Right lobe of liver (tissue), 6 donors: ENCODE measurements at regions not wholly inside any gene's neighbourhood (a gene's known extent, or its start where the extent isn't known, plus 50 kb on each side); places are given as distances from the start of the nearest gene placed in this dataset.

ENCODE experiments used
- ATAC-seq, 4 donors: fragments of 200-7000 bp; cut with Tn5 transposase; one replicate each; pipeline ENCODE4 v1.9.1; 2020; ENCODE audit warnings: mild to moderate bottlenecking in 4 of 4, moderate library complexity in 4 of 4
- DNase-seq, 3 donors: peaks; one replicate each; pipeline ENCODE4 v3.0.0-alpha.2; 2020
- H3K27ac ChIP-seq, 3 donors: fragments of 200-600 bp; one replicate each; pipeline ENCODE4 v1.8.0; 2022
- H3K27me3 ChIP-seq, 2 donors: fragments of 200-600 bp; one replicate each; pipeline ENCODE4 v1.8.0; 2022
- H3K36me3 ChIP-seq, 4 donors: fragments of 200-600 bp; sonication (generic) in 1 of 4; one replicate each; pipeline versions ENCODE4 v1.5.1 to v1.8.0; 2017 to 2022; ENCODE audit warnings: control low read depth in 1 of 4
- H3K4me1 ChIP-seq, 4 donors: fragments of 200-600 bp; sonication (generic) in 1 of 4; one replicate each; pipeline versions ENCODE4 v1.5.1 to v1.8.0; 2017 to 2022; ENCODE audit warnings: control low read depth in 1 of 4
- H3K4me3 ChIP-seq, 3 donors: fragments of 200-600 bp; one replicate each; pipeline ENCODE4 v1.8.0; 2022
- H3K9me3 ChIP-seq, 4 donors: fragments of 200-600 bp; sonication (generic) in 1 of 4; one replicate each; pipeline versions ENCODE4 v1.5.1 to v1.8.0; 2017 to 2022; ENCODE audit warnings: control low read depth in 1 of 4
- CTCF ChIP-seq, 4 donors: fragments of 200-600 bp in 3 of 4; fragments of 450-650 bp in 1 of 4; IDR thresholded peaks; one replicate each; pipeline versions ENCODE4 v1.5.1 to v1.8.0; 2016 to 2022; ENCODE audit warnings: antibody characterized with exemption in 4 of 4, mild to moderate bottlenecking in 2 of 4
- POLR2A ChIP-seq: fragments of 450-650 bp; IDR thresholded peaks from one replicate; pipeline ENCODE4 v1.6.1; 2017; ENCODE audit warnings: antibody characterized with exemption, mild to moderate bottlenecking
- WGBS: methylation state at CpG from one replicate; pipeline ENCODE4 v1.1.6; 2018; ENCODE audit warnings: low coverage, low lambda C conversion rate; ENCODE audit not compliant: insufficient coverage; ENCODE audit errors: missing lambda C conversion rate; 5-methylcytosine and 5-hydroxymethylcytosine counted together
- intact Hi-C, 2 donors: fragments of 100-400 bp; cut with DNase I; formaldehyde crosslinking; loops; one replicate each; pipeline versions ENCODE4 v1.11.2 to v1.14.1; 2022
- donor health status: DM: no; HTN: yes; CAD: no.
- donor health status: DM: no; HTN: no; CAD: no.
- donor health status: DM: no; HTN: no; CAD: no.
- donor health status: DM: no; HTN: yes; CAD: no.
- donor health status: DM: no; HTN: yes; CAD: no.

DNA sequence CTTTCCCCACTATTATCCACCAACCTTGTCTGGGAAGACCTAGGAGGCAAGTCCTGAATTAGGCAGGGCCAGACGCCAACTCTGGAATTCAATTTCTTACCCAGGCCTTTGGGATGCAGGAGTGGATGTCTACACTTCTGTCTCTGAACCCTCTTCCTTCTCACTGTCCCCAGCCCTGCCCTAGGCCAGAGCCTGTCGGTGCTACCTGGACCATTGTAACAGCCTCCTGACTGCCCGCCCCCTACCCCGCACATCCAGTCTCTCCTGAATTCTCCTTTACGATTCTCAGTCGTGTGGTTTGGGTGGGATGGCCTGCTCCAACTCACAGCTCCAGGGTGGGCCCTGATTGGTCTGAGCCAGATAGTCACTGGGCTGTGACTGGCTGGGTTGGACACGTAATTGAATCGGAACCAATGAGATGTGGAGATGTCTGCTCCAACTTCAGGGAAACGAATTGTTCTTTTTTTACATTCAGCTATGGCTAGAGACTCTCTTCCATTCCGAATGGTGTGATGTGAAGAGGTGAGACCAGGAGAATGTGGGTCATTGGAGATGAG lies 304.6 kb downstream of the PTPRU start:
- Histone ChIP-seq H3K27me3 (no peaks in the 10 kb centered on the region), H3K27ac (no peak overlapping the region), H3K4me1 (no peaks in the 10 kb centered on the region), H3K36me3 (no peaks in the 10 kb centered on the region), H3K9me3 (no peaks in the 10 kb centered on the region), H3K4me3 (no peak overlapping the region)
- DNase-seq = no peak
- no peak for ATAC-seq
- no peak for TF ChIP-seq POLR2A
- TF ChIP-seq CTCF (IDR thresholded peaks at IDR 0.05) = no peak
- 73% methylated on average over 10 of the region's 10 CpGs for WGBS
- intact Hi-C loops = no loop called here

DNA sequence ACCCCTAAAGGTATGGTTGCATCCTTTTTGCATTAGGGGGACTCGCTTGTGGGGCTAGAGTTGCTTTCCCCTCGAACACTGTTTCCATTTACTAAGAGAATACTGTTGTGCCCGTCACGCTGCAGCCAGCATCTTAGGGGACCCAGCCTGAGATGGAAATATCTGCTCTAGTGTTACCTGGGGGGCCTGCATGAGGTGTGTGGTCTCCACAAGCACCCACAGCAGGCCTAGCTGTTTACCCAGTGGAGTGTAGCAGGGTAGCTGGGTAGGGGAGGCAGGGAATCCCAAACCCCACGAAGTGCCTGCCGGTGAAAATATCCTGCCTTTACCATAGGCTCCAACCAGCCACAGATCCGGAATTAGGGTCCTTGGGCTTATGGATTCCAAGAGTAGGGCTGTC lies 303.6 kb downstream of the PTPRU start:
- H3K4me3 ChIP-seq = no peak overlapping the region
- WGBS = 60% methylated on average over 1 of the region's 7 CpGs
- intact Hi-C loops = no loop called here
- H3K27ac ChIP-seq = no peak overlapping the region
- no peaks in the 10 kb centered on the region for H3K4me1 ChIP-seq
- no peaks in the 10 kb centered on the region for H3K27me3 ChIP-seq
- H3K9me3 ChIP-seq = no peaks in the 10 kb centered on the region
- no peak for DNase-seq
- TF ChIP-seq POLR2A (no peak), CTCF (IDR thresholded peaks at IDR 0.05) (no peak)
- no peaks in the 10 kb centered on the region for H3K36me3 ChIP-seq
- ATAC-seq = no peak

DNA sequence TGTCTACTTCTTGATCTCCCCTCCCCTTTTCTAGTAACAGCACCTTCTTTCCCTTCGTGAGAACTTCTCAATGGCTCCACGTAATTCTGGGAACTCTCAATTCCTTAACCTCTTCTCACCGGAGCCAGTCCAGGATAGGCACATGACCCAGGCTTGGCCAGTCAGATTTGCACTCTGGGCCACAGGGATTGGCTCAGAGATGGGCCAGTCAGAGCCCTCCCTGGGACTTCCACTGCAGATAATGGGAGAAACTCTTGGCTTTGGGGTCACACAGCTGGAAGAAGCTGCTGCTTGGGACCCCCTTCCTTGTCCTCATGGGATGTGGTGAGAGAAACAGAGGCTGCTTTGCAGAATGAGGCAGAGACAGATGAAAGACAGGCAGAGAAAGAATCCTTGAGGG lies 302.3 kb downstream of the PTPRU start:
- Histone ChIP-seq H3K9me3 (no peaks in the 10 kb centered on the region), H3K36me3 (no peaks in the 10 kb centered on the region), H3K4me1 (no peaks in the 10 kb centered on the region), H3K27me3 (no peaks in the 10 kb centered on the region), H3K27ac (no peak overlapping the region), H3K4me3 (no peak overlapping the region)
- TF ChIP-seq CTCF (IDR thresholded peaks at IDR 0.05) = no peak
- TF ChIP-seq POLR2A = no peak
- ATAC-seq = no peak
- DNase-seq = peak in 1 of 3 donors; percentile 16
- intact Hi-C loops = no loop called here
- WGBS = 83% methylated on average over 1 of the region's 3 CpGs

DNA sequence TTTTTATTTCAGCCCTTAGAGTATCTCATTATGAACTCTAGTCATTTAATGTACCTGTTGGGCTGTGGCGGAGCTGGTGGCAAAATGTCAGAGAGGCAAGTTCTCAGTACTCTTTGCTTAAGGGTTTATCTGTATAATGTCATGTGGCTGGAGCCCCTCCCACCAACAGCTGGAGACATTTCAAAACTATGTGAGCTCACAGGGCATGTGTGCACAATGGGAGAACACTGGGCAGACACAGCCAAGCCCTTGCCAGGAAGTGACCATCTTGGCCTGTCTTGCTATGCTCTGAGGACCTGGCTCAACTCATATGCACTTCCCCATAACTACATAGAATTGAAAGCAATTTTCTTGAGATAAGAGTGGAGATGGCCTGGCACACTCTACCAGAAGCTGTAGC lies 296.4 kb downstream of the PTPRU start:
- 67% methylated on average over 1 of the region's 1 CpG for WGBS
- Histone ChIP-seq H3K27ac (no peak overlapping the region), H3K27me3 (no peaks in the 10 kb centered on the region), H3K4me3 (no peak overlapping the region), H3K4me1 (no peaks in the 10 kb centered on the region), H3K9me3 (no peaks in the 10 kb centered on the region), H3K36me3 (no peaks in the 10 kb centered on the region)
- ATAC-seq = no peak
- peak in 1 of 3 donors; percentile 12 for DNase-seq
- no peak for TF ChIP-seq CTCF (IDR thresholded peaks at IDR 0.05)
- no peak for TF ChIP-seq POLR2A
- intact Hi-C loops = no loop called here

DNA sequence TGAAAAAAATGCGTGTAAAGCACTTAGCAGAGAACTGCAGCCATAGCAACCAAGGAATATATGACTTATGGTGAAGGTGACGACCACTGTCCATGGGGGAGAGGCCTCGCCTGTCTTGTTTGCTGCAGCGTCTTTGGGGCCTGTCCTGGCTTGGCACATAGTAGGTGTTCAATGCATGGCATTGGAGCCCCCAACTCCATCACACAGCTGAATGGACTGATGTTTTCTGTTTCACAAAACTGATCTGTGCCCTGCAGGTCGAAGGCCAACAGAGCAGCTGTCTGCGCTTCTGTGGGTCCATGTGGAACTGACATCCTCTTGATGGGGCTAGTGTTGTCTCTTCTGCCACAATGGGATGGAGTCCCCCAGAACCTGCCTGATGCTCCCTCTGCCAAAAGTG lies 296.0 kb downstream of the PTPRU start:
- H3K36me3 ChIP-seq = no peaks in the 10 kb centered on the region
- no peak overlapping the region for H3K27ac ChIP-seq
- intact Hi-C loops = no loop called here
- TF ChIP-seq CTCF (IDR thresholded peaks at IDR 0.05) (no peak), POLR2A (no peak)
- no peaks in the 10 kb centered on the region for H3K27me3 ChIP-seq
- DNase-seq = no peak
- WGBS = 74% methylated on average over 3 of the region's 6 CpGs
- H3K4me1 ChIP-seq = no peaks in the 10 kb centered on the region
- ATAC-seq = no peak
- H3K4me3 ChIP-seq = no peak overlapping the region
- H3K9me3 ChIP-seq = no peaks in the 10 kb centered on the region
